Heart left ventricle (tissue), 16 donors: ENCODE measurements at regions not wholly inside any gene's neighbourhood (a gene's known extent, or its start where the extent isn't known, plus 50 kb on each side); places are given as distances from the start of the nearest gene placed in this dataset.
A peak's percentile ranks its signal among the peaks of the same experiment; 100 is the strongest.

Experiments
- ATAC-seq, 4 donors: fragments of 200-7000 bp; cut with Tn5 transposase; one replicate each; pipeline ENCODE4 v1.9.1; 2020 to 2022; ENCODE audit warnings: moderate library complexity in 4 of 4, mild to moderate bottlenecking in 3 of 4, moderate number of reproducible peaks in 1 of 4
- DNase-seq, 5 donors: peaks; one replicate each; pipeline ENCODE4 v3.0.0-alpha.2; 2020
- H3K27ac ChIP-seq, 12 donors: fragments of 200-600 bp; sonication (generic) in 4 of 12; one replicate each; pipeline versions ENCODE4 v1.5.0 to v1.8.0; 2016 to 2022; ENCODE audit warnings: mild to moderate bottlenecking in 2 of 12
- H3K27me3 ChIP-seq, 9 donors: fragments of 200-600 bp; sonication (generic) in 2 of 9; one replicate each; pipeline versions ENCODE4 v1.5.1 to v1.8.0; 2016 to 2022; ENCODE audit warnings: mild to moderate bottlenecking in 3 of 9
- H3K36me3 ChIP-seq, 9 donors: fragments of 200-600 bp; sonication (generic) in 2 of 9; one replicate each; pipeline versions ENCODE4 v1.5.0 to v1.8.0; 2018 to 2022; ENCODE audit warnings: mild to moderate bottlenecking in 2 of 9
- H3K4me1 ChIP-seq, 12 donors: fragments of 200-600 bp; sonication (generic) in 4 of 12; one replicate each; pipeline versions ENCODE4 v1.5.0 to v1.8.0; 2016 to 2022; ENCODE audit warnings: mild to moderate bottlenecking in 3 of 12
- H3K4me3 ChIP-seq, 12 donors: fragments of 200-600 bp; sonication (generic) in 4 of 12; one replicate each; pipeline versions ENCODE4 v1.5.0 to v1.8.0; 2017 to 2022; ENCODE audit warnings: mild to moderate bottlenecking in 9 of 12, moderate library complexity in 4 of 12
- H3K9me3 ChIP-seq, 12 donors: fragments of 200-600 bp; sonication (generic) in 4 of 12; one replicate each; pipeline versions ENCODE4 v1.5.0 to v1.8.0; 2016 to 2022; ENCODE audit warnings: mild to moderate bottlenecking in 1 of 12
- POLR2A ChIP-seq, 2 donors: fragments of 450-650 bp; IDR thresholded peaks; one replicate each; pipeline ENCODE4 v1.6.1; 2017; ENCODE audit warnings: antibody characterized with exemption in 2 of 2, mild to moderate bottlenecking in 2 of 2, moderate library complexity in 2 of 2
- WGBS, 4 donors: extraction: QIAGEN DNeasy Blood & Tissue Kit in 2 of 4; methylation state at CpG; one replicate each; pipeline versions ENCODE4 v1.1.5 to v1.1.7; 2013 to 2018; 5-methylcytosine and 5-hydroxymethylcytosine counted together
- intact Hi-C, 10 donors: fragments of 100-400 bp; cut with DNase I; formaldehyde crosslinking; loops; one replicate each; pipeline versions ENCODE4 v1.11.1 to v1.14.2; 2022
- TF ChIP-seq, protein P1 (sequence below), 12 donors: fragments of 200-600 bp; sonication (generic) in 4 of 12; IDR thresholded peaks; one replicate each; pipeline versions ENCODE4 v1.5.0 to v1.8.0; 2018 to 2022; ENCODE audit warnings: antibody characterized with exemption in 12 of 12, mild to moderate bottlenecking in 5 of 12
- donor health status: ischemic (EF 13 %, LVEDD 7.1; RV severe dilation, severe dysfunction).
- donor health status: healthy with polysubstance abuse.
- donor health status: DM: no; HTN: yes; CAD: no.
- donor health status: DM: no; HTN: no; CAD: no.
- donor health status: ischemic (EF 25% LVEDD 6.9; RV normal size, moderate dysfunction).
- donor health status: ischemic (EF 25% LVEDD 5.7; RV mildly dilated, moderate dysfunction).
- donor health status: healthy.
- donor health status: DM: yes; HTN: yes; CAD: no.
- donor health status: ischemic (EF 35%, LVEDD 5.7; RV mildly dilated, moderate dysfunction).
- donor health status: nonischemic (EF 11% LVEDD 7.7; RV severe dilation, severe dysfunction).
- donor health status: DM: yes; HTN: yes; CAD: no.
- donor health status: PGD.
- donor health status: ischemic (EF 29% LVEDD 5.4; RV normal size, mild dysfunction).
- donor health status: nonischemic (EF 23%, LVEDD 6.1; RV moderate dilation, normal function).

- H3K4me1 ChIP-seq: no peaks in the 10 kb centered on the region
- intact Hi-C loops: no loop called here
- ATAC-seq (no peak), DNase-seq (no peak)
- H3K4me3 ChIP-seq: no peak overlapping the region
- TF ChIP-seq POLR2A (IDR thresholded peaks at IDR 0.05): no peak
- TF ChIP-seq, protein P1, sequence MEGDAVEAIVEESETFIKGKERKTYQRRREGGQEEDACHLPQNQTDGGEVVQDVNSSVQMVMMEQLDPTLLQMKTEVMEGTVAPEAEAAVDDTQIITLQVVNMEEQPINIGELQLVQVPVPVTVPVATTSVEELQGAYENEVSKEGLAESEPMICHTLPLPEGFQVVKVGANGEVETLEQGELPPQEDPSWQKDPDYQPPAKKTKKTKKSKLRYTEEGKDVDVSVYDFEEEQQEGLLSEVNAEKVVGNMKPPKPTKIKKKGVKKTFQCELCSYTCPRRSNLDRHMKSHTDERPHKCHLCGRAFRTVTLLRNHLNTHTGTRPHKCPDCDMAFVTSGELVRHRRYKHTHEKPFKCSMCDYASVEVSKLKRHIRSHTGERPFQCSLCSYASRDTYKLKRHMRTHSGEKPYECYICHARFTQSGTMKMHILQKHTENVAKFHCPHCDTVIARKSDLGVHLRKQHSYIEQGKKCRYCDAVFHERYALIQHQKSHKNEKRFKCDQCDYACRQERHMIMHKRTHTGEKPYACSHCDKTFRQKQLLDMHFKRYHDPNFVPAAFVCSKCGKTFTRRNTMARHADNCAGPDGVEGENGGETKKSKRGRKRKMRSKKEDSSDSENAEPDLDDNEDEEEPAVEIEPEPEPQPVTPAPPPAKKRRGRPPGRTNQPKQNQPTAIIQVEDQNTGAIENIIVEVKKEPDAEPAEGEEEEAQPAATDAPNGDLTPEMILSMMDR (IDR thresholded peaks at IDR 0.05): no peak
- H3K27me3 ChIP-seq: no peaks in the 10 kb centered on the region
- no peaks in the 10 kb centered on the region for H3K9me3 ChIP-seq
- H3K27ac ChIP-seq: no peak overlapping the region
- 71 to 88% (median 76%) methylated on average over 1 of the region's 1 CpG for WGBS, 4 donors
- no peaks in the 10 kb centered on the region for H3K36me3 ChIP-seq
Observed at GRCh38 chr5:23157169-23157568, 304.0 kb upstream of the CDH12 start.

DNA sequence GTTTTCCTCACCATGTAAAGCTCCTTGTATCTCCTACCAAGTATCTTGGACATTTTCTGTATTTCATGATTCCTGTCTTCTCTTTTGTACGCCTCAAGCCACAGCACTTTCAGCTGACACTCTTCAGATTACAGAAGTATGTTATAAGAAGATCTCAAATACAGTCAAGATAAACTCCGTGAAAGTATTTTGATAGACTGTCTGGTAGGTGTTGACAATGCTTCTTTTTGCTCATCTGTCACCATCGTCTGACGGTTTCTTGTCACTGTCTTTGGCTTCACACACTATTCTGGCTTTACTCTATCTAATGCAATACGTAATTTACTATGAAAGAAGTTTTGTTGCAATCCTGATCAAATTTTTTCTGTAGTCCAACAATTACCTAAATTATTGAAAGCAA is 294.5 kb upstream of the CDH12 start:
- H3K4me1 ChIP-seq: no peaks in the 10 kb centered on the region
- H3K27me3 ChIP-seq: no peaks in the 10 kb centered on the region
- no peak for TF ChIP-seq POLR2A (IDR thresholded peaks at IDR 0.05)
- TF ChIP-seq, protein P1 (IDR thresholded peaks at IDR 0.05): no peak
- no peak for DNase-seq
- no peaks in the 10 kb centered on the region for H3K36me3 ChIP-seq
- ATAC-seq: no peak
- intact Hi-C loops: loop anchor here in 1 of 10 donors (10.0 kb wide), 1 partner anchor 263 kb away; no protein-coding TSS in a partner anchor
- H3K27ac ChIP-seq: no peak overlapping the region
- WGBS, 4 donors: 36 to 40% (median 39%) methylated on average over 5 of the region's 5 CpGs
- no peak overlapping the region for H3K4me3 ChIP-seq
- peaks cover 0 to 4% (median 0%) of the 10 kb centered on the region in 12 donors for H3K9me3 ChIP-seq

DNA sequence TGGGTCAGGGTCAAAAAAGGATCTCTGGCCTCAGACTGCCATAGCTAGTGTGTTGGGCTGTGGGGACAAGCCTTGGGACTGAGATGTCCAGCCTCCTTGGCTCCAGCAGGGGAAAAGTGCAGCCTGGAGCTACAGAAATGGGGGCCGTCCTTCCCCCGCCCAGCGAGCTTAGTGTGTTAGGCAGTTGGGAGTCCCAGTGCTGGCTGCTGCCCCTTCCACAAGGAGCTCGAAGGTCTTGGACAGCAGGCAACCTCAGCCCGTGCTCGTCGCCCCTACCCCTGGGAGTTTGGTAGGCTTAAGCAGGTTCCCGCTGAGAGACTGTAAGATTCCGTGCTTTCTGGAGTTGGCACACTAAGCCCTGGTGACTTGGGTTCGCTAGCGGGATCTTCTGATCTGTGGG is 293.0 kb upstream of the CDH12 start:
- ATAC-seq: no peak
- Histone ChIP-seq H3K4me1 (no peaks in the 10 kb centered on the region), H3K27ac (no peak overlapping the region), H3K36me3 (no peaks in the 10 kb centered on the region), H3K27me3 (no peaks in the 10 kb centered on the region), H3K4me3 (no peak overlapping the region), H3K9me3 (peaks cover 0 to 3% (median 0%) of the 10 kb centered on the region in 12 donors)
- TF ChIP-seq, protein P1 (IDR thresholded peaks at IDR 0.05): no peak
- TF ChIP-seq POLR2A (IDR thresholded peaks at IDR 0.05): no peak
- intact Hi-C loops: loop anchor here in 1 of 10 donors (10.0 kb wide), 1 partner anchor 261 kb away; no protein-coding TSS in a partner anchor
- no peak for DNase-seq
- 92 to 96% (median 93%) methylated on average over 10 to 11 of the region's 11 CpGs for WGBS, 4 donors

DNA sequence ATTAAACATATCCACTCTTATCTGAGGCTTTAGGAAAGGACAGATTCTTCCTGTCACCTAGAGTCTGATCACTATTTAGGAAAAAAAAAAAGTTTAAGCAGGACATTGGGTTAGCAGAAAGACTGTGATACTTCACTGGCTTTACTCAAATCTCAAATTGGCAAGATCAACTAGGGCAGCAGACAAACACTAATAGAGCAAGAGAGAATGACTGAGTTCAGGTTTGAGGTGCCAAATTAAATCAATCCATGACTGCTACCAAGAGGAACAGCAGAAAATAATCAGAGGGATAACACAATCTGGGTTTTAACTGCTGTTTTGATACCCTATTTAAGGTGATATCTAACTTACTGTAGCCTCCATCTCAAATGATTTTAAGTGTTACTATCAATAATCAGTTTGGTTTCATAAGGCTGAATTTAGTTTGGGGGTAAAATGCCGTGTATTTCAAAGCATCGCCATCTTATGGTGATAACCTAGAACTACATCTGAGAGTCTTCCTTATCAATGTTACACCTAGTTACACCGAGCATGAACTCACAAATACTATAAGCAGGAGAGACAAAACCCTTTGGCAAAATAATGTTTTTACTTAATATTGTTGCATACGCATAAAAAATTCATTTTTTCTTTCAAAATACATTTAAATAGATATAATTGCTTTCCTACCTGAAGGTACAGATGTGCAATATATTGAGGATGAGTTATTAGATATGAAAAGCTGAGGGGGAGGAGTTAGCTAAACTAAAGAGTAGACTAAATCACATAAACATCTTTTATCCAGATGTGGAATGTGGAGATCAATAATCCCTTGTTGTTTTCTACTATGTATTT is 286.4 kb upstream of the CDH12 start:
- no peaks in the 10 kb centered on the region for H3K27me3 ChIP-seq
- no peak for TF ChIP-seq POLR2A (IDR thresholded peaks at IDR 0.05)
- TF ChIP-seq, protein P1 (IDR thresholded peaks at IDR 0.05): peak; percentile 18 to 57 (median 43)
- peaks cover 0 to 5% (median 0%) of the 10 kb centered on the region in 12 donors for H3K4me1 ChIP-seq
- DNase-seq (no peak), ATAC-seq (peak in 2 of 4 donors; percentile 44 to 50)
- 3 to 5% (median 4%) methylated on average over 4 of the region's 4 CpGs for WGBS, 4 donors
- no peak overlapping the region for H3K27ac ChIP-seq
- no peak overlapping the region for H3K4me3 ChIP-seq
- H3K36me3 ChIP-seq: no peaks in the 10 kb centered on the region
- intact Hi-C loops: loop anchor here (1.0 to 10.0 kb wide), 6 partner anchors 247 to 255 kb away; no protein-coding TSS in a partner anchor
- H3K9me3 ChIP-seq: peaks cover 0 to 3% (median 0%) of the 10 kb centered on the region in 12 donors
